GM12892 (cell line): ENCODE measurements at regions not wholly inside any gene's neighbourhood (a gene's known extent, or its start where the extent isn't known, plus 50 kb on each side); places are given as distances from the start of the nearest gene placed in this dataset.

Experiments
- POLR2A ChIP-seq: IDR thresholded peaks from 2 replicates; pipeline ENCODE4 v1.6.1; 2011; ENCODE audit warnings: low read depth, low read length, control low read depth
- POLR2AphosphoS5 ChIP-seq: IDR thresholded peaks from 2 replicates; pipeline ENCODE4 v1.6.1; 2011; ENCODE audit warnings: low read depth, low read length, control low read depth

GRCh38 chr5:167061695-167062094 lies 1229.8 kb upstream of the WWC1 start:
- TF ChIP-seq POLR2AphosphoS5 (no peak), POLR2A (no peak)
